Subcutaneous abdominal adipose tissue (tissue), 5 donors: ENCODE measurements at regions not wholly inside any gene's neighbourhood (a gene's known extent, or its start where the extent isn't known, plus 50 kb on each side); places are given as distances from the start of the nearest gene placed in this dataset.

Experiments
- H3K27ac ChIP-seq: one replicate; pipeline ENCODE4 v1.7.0; 2013; ENCODE audit warnings: low read depth, mild to moderate bottlenecking, inconsistent platforms, low read length, moderate library complexity
- H3K27me3 ChIP-seq, 5 donors: one replicate each; pipeline ENCODE4 v1.7.0; 2013; ENCODE audit warnings: low read length in 5 of 5, inconsistent platforms in 1 of 5; ENCODE audit not compliant: control insufficient read depth in 5 of 5, insufficient read depth in 4 of 5
- H3K36me3 ChIP-seq, 5 donors: one replicate each; pipeline ENCODE4 v1.7.0; 2013; ENCODE audit warnings: low read length in 5 of 5; ENCODE audit not compliant: control insufficient read depth in 5 of 5, insufficient read depth in 5 of 5
- H3K4me1 ChIP-seq, 5 donors: one replicate each; pipeline ENCODE4 v1.7.0; 2013; ENCODE audit warnings: low read length in 5 of 5, mild to moderate bottlenecking in 3 of 5, moderate library complexity in 1 of 5; ENCODE audit not compliant: control insufficient read depth in 5 of 5, insufficient read depth in 5 of 5
- H3K4me3 ChIP-seq, 5 donors: one replicate each; pipeline ENCODE4 v1.7.0; 2013; ENCODE audit warnings: low read length in 5 of 5, low read depth in 1 of 5
- H3K9ac ChIP-seq, 5 donors: one replicate each; pipeline ENCODE4 v1.7.0; 2013; ENCODE audit warnings: low read length in 5 of 5, mild to moderate bottlenecking in 4 of 5, moderate library complexity in 3 of 5
- H3K9me3 ChIP-seq, 5 donors: one replicate each; pipeline ENCODE4 v1.7.0; 2013; ENCODE audit warnings: low read length in 5 of 5; ENCODE audit not compliant: control insufficient read depth in 5 of 5
- donor health status: healthy.
- donor health status: healthy.
- donor health status: healthy.
- donor health status: healthy.
- donor health status: healthy.

GRCh38 chr4:65737672-65738071 lies 67.4 kb upstream of the EPHA5 start:
- no peaks in the 10 kb centered on the region for H3K9me3 ChIP-seq
- H3K9ac ChIP-seq: no peak overlapping the region
- H3K27me3 ChIP-seq: no peaks in the 10 kb centered on the region
- H3K36me3 ChIP-seq: no peaks in the 10 kb centered on the region
- H3K4me1 ChIP-seq: no peaks in the 10 kb centered on the region
- no peak overlapping the region for H3K27ac ChIP-seq
- no peak overlapping the region for H3K4me3 ChIP-seq

- Histone ChIP-seq H3K27ac (no peak overlapping the region), H3K9ac (no peak overlapping the region), H3K27me3 (no peaks in the 10 kb centered on the region), H3K4me1 (no peaks in the 10 kb centered on the region), H3K9me3 (no peaks in the 10 kb centered on the region), H3K4me3 (no peak overlapping the region), H3K36me3 (no peaks in the 10 kb centered on the region)
These were observed 54.7 kb upstream of the EPHA5 start for GRCh38 chr4:65724973-65725372.
